Effector memory CD4-positive, alpha-beta T cell (primary cell): ENCODE measurements at regions not wholly inside any gene's neighbourhood (a gene's known extent, or its start where the extent isn't known, plus 50 kb on each side); places are given as distances from the start of the nearest gene placed in this dataset.
"Not testable (repeated sequence)": the region's sequence is repeated elsewhere in the genome, so short reads cannot be mapped to it uniquely, and the experiment has no call there.

Experiments
- DNase-seq, 3 donors: peaks; one replicate each; pipeline ENCODE4 v3.0.0-alpha.2; 2020
- H3K27ac ChIP-seq: 2 replicates; pipeline ENCODE4 v1.7.0; 2013; ENCODE audit warnings: mild to moderate bottlenecking, low read length, moderate library complexity; ENCODE audit not compliant: insufficient read depth, poor library complexity, severe bottlenecking
- H3K27me3 ChIP-seq: replicated peaks from 2 replicates; pipeline ENCODE4 v1.7.0; 2013; ENCODE audit warnings: mild to moderate bottlenecking, low read length; ENCODE audit not compliant: insufficient read depth, control insufficient read depth, poor library complexity, severe bottlenecking
- H3K36me3 ChIP-seq: 2 replicates; pipeline ENCODE4 v1.7.0; 2013; ENCODE audit warnings: mild to moderate bottlenecking, low read length, moderate library complexity; ENCODE audit not compliant: control insufficient read depth, insufficient read depth
- H3K4me1 ChIP-seq: 2 replicates; pipeline ENCODE4 v1.7.0; 2013; ENCODE audit warnings: low read length, mild to moderate bottlenecking; ENCODE audit not compliant: control insufficient read depth, insufficient read depth, poor library complexity, severe bottlenecking
- H3K4me3 ChIP-seq: 2 replicates; pipeline ENCODE4 v1.7.0; 2013; ENCODE audit warnings: low read length, low read depth, mild to moderate bottlenecking; ENCODE audit not compliant: insufficient read depth, poor library complexity, severe bottlenecking
- H3K9me3 ChIP-seq: 2 replicates; pipeline ENCODE4 v1.7.0; 2013; ENCODE audit warnings: mild to moderate bottlenecking, low read length, moderate library complexity; ENCODE audit not compliant: control insufficient read depth

GRCh38 chr10:65396997-65397396 is 1528.8 kb upstream of the LRRTM3 start:
- Histone ChIP-seq H3K27ac (no peak overlapping the region), H3K27me3 (no peaks in the 10 kb centered on the region), H3K36me3 (no peaks in the 10 kb centered on the region), H3K9me3 (no peaks in the 10 kb centered on the region), H3K4me1 (no peaks in the 10 kb centered on the region), H3K4me3 (no peak overlapping the region)
- DNase-seq, result no peak

DNA sequence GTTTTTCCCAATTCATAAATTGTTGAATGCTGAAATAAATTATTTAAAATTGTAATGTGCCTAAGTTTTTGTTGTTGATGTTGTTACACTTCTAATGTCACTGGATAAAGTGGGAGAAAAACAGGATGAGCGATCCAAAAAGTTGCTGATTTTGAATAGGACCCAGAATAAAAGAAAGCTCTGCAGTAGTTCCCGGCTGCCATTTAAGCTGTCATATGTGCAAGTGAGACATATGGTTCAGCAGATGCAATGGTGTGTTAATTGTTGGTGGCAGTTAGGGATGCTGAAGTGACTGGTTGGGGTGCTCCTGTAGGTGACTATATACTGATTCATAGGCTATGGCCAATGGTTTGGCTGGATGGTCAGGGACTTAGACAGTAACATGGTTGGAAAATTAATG is 1517.4 kb upstream of the LRRTM3 start:
- no peaks in the 10 kb centered on the region for H3K36me3 ChIP-seq
- no peaks in the 10 kb centered on the region for H3K4me1 ChIP-seq
- no peak for DNase-seq
- H3K27ac ChIP-seq, result no peak overlapping the region
- H3K4me3 ChIP-seq, result no peak overlapping the region
- H3K9me3 ChIP-seq, result no peaks in the 10 kb centered on the region
- no peaks in the 10 kb centered on the region for H3K27me3 ChIP-seq

GRCh38 chr10:65413001-65413400 is 1512.8 kb upstream of the LRRTM3 start:
- Histone ChIP-seq H3K36me3 (no peaks in the 10 kb centered on the region), H3K9me3 (no peaks in the 10 kb centered on the region), H3K27ac (no peak overlapping the region), H3K4me1 (no peaks in the 10 kb centered on the region), H3K4me3 (no peak overlapping the region), H3K27me3 (no peaks in the 10 kb centered on the region)
- DNase-seq, result no peak

- Histone ChIP-seq H3K27me3 (no peaks in the 10 kb centered on the region), H3K4me1 (no peaks in the 10 kb centered on the region), H3K9me3 (no peaks in the 10 kb centered on the region), H3K4me3 (no peak overlapping the region), H3K27ac (no peak overlapping the region), H3K36me3 (no peaks in the 10 kb centered on the region)
- DNase-seq, result no peak
These were observed 1510.5 kb upstream of the LRRTM3 start for GRCh38 chr10:65415318-65415717.

DNA sequence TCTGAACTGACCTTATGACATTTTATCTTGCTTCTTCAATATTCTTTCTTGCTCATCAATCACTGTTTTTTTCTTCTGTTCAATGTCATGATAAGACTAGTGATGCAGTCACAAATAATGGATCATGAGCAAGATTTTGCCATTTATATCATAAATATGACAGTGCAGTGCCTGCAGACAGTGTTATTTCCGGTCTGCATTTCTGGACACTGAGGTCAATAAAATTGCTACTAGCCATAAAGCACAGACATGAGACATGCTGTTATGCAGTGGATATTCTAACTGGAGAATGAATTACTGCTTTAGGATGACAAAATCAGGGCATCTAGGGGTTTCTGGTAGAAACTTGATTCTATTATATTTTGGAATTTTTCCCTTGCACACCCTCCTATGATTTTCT is 1509.7 kb upstream of the LRRTM3 start:
- H3K9me3 ChIP-seq, result no peaks in the 10 kb centered on the region
- DNase-seq, result no peak

GRCh38 chr10:65419629-65420028 is 1506.2 kb upstream of the LRRTM3 start:
- Histone ChIP-seq H3K27ac (no peak overlapping the region), H3K4me3 (no peak overlapping the region), H3K27me3 (no peaks in the 10 kb centered on the region), H3K36me3 (no peaks in the 10 kb centered on the region), H3K4me1 (no peaks in the 10 kb centered on the region), H3K9me3 (no peaks in the 10 kb centered on the region)
- DNase-seq, result no peak

More for the DNA sequence above, 1509.7 kb upstream of the LRRTM3 start:
- Histone ChIP-seq H3K4me3 (no peak overlapping the region), H3K36me3 (no peaks in the 10 kb centered on the region), H3K4me1 (no peaks in the 10 kb centered on the region), H3K27me3 (no peaks in the 10 kb centered on the region), H3K27ac (no peak overlapping the region)

DNA sequence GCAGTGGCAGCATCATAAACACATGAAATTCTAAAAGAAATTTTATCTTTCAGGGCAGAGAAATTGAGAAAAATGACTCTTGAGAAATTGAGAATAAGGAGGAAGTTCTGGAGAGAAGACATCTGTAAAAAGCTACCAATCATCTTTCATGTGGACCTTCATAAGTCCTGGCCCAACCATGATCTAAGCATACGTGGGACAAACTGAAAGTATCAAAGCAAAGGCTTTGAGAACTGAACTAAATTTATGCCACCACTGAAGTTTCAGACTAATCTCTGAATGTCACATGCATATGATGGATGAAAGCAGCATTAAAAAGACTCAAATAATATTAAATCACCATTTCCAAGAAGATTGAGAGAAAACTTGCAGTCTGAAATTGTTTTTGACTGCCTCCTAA is 1502.8 kb upstream of the LRRTM3 start:
- Histone ChIP-seq H3K4me1 (no peaks in the 10 kb centered on the region), H3K27ac (no peak overlapping the region), H3K9me3 (no peaks in the 10 kb centered on the region), H3K36me3 (no peaks in the 10 kb centered on the region), H3K4me3 (no peak overlapping the region), H3K27me3 (no peaks in the 10 kb centered on the region)
- no peak for DNase-seq

DNA sequence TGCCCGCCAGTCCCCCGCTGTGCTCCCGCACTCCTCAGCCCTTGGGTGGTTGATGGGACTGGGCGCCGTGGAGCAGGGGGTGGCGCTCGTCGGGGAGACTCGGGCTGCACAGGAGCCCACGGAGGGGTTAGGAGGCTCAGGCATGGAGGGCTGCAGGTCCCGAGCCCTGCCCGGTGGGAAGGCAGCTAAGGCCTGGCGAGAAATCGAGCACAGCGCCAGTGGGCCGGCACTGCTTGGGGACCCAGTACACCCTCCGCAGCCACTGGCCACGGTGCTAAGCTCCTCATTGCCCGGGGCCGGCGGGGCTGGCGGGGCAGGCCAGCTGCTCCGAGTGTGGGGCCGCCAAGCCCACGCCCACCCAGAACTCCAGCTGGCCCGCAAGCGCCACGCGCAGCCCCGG is 1496.5 kb upstream of the LRRTM3 start:
- not testable (repeated sequence) for H3K9me3 ChIP-seq

GRCh38 chr10:65430979-65431378 is 1494.9 kb upstream of the LRRTM3 start:
- Histone ChIP-seq H3K4me1 (no peaks in the 10 kb centered on the region), H3K27ac (no peak overlapping the region), H3K4me3 (no peak overlapping the region), H3K36me3 (no peaks in the 10 kb centered on the region), H3K27me3 (no peaks in the 10 kb centered on the region), H3K9me3 (no peaks in the 10 kb centered on the region)
- no peak for DNase-seq

More for the DNA sequence above, 1496.5 kb upstream of the LRRTM3 start:
- not testable (repeated sequence) for H3K4me1 ChIP-seq, H3K27me3 ChIP-seq, H3K27ac ChIP-seq, DNase-seq, H3K36me3 ChIP-seq, H3K4me3 ChIP-seq

DNA sequence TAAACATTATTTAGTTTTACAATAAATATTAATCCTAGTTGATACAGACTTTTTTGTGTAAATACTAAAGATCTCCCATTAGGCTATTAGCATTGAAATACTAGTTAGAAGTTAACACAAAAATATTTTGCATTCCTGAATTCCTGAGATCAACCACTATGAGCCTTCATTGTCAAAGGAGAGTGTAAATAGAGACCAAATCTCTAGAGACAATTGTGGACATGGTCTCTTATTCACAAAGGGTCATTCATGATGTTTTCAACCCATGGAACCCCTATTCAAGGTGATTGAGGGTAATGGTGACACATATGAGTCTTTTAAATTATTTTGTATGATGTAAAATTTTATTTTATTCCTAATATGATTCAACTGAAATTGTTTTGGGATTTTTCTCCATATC is 1454.8 kb upstream of the LRRTM3 start:
- Histone ChIP-seq H3K36me3 (no peaks in the 10 kb centered on the region), H3K27ac (no peak overlapping the region), H3K27me3 (no peaks in the 10 kb centered on the region), H3K4me3 (no peak overlapping the region), H3K9me3 (no peaks in the 10 kb centered on the region), H3K4me1 (no peaks in the 10 kb centered on the region)
- DNase-seq, result no peak

- H3K9me3 ChIP-seq, result no peaks in the 10 kb centered on the region
- no peak overlapping the region for H3K4me3 ChIP-seq
- H3K4me1 ChIP-seq, result no peaks in the 10 kb centered on the region
- H3K36me3 ChIP-seq, result no peaks in the 10 kb centered on the region
- H3K27me3 ChIP-seq, result no peaks in the 10 kb centered on the region
- no peak overlapping the region for H3K27ac ChIP-seq
- no peak for DNase-seq
These were observed 1443.0 kb upstream of the LRRTM3 start for GRCh38 chr10:65482848-65483247.
